Right cardiac atrium (tissue), 5 donors: ENCODE measurements at regions not wholly inside any gene's neighbourhood (a gene's known extent, or its start where the extent isn't known, plus 50 kb on each side); places are given as distances from the start of the nearest gene placed in this dataset.

Experiments used
- ATAC-seq, 2 donors: fragments of 200-7000 bp; cut with Tn5 transposase; one replicate each; pipeline versions ENCODE4 v1.8.0 to v1.9.1; 2020; ENCODE audit warnings: moderate library complexity in 2 of 2, mild to moderate bottlenecking in 1 of 2
- DNase-seq, 3 donors: peaks; one replicate each; pipeline ENCODE4 v3.0.0-alpha.2; 2020
- H3K27ac ChIP-seq: one replicate; pipeline ENCODE4 v1.5.1; 2013; ENCODE audit warnings: mild to moderate bottlenecking, low read length, control low read depth, moderate library complexity
- H3K27me3 ChIP-seq: one replicate; pipeline ENCODE4 v1.6.1; 2013; ENCODE audit not compliant: control insufficient read depth, insufficient read depth
- H3K4me1 ChIP-seq: one replicate; pipeline ENCODE4 v1.6.1; 2013; ENCODE audit warnings: low read length; ENCODE audit not compliant: control insufficient read depth, insufficient read depth
- H3K4me3 ChIP-seq: one replicate; pipeline ENCODE4 v1.5.1; 2013; ENCODE audit warnings: low read length, control low read depth
- H3K9me3 ChIP-seq: one replicate; pipeline ENCODE4 v1.6.1; 2013; ENCODE audit warnings: low read length; ENCODE audit not compliant: control insufficient read depth
- WGBS: extraction: QIAGEN DNeasy Blood & Tissue Kit; methylation state at CpG from one replicate; pipeline ENCODE4 v1.1.7; 2013; 5-methylcytosine and 5-hydroxymethylcytosine counted together
- intact Hi-C, 4 donors: fragments of 100-400 bp; cut with DNase I; formaldehyde crosslinking; loops; one replicate each; pipeline versions ENCODE4 v1.11.0 to v1.14.0; 2022 to 2023
- donor health status: healthy with polysubstance abuse.
- donor health status: DM: no; HTN: yes; CAD: no.
- donor health status: DM: no; HTN: no; CAD: no.
- donor health status: DM: no; HTN: yes; CAD: no; lungs with severe emphysema.
- donor health status: DM: yes; HTN: yes; CAD: no.

- H3K4me1 ChIP-seq, result no peaks in the 10 kb centered on the region
- ATAC-seq (no peak), DNase-seq (no peak)
- H3K27me3 ChIP-seq, result no peaks in the 10 kb centered on the region
- intact Hi-C loops, result no loop called here
- H3K9me3 ChIP-seq, result no peaks in the 10 kb centered on the region
- no peak overlapping the region for H3K4me3 ChIP-seq
- WGBS, result 57% methylated on average over 1 of the region's 1 CpG
- H3K27ac ChIP-seq, result no peak overlapping the region
Observed at GRCh38 chr18:27414682-27415081, 229.6 kb upstream of the CHST9 start.

GRCh38 chr18:27413495-27414401 is 228.6 kb upstream of the CHST9 start:
- no peaks in the 10 kb centered on the region for H3K27me3 ChIP-seq
- no peak overlapping the region for H3K4me3 ChIP-seq
- peak in 1 of 3 donors; percentile 27 for DNase-seq
- H3K4me1 ChIP-seq, result no peaks in the 10 kb centered on the region
- H3K9me3 ChIP-seq, result no peaks in the 10 kb centered on the region
- intact Hi-C loops, result no loop called here
- peak; percentile 72 to 82 for ATAC-seq
- WGBS, result 45% methylated on average over 7 of the region's 7 CpGs
- H3K27ac ChIP-seq, result no peak overlapping the region

- WGBS, result 63% methylated on average over 1 of the region's 1 CpG
- Histone ChIP-seq H3K4me1 (no peaks in the 10 kb centered on the region), H3K27me3 (no peaks in the 10 kb centered on the region), H3K27ac (no peak overlapping the region), H3K4me3 (no peak overlapping the region), H3K9me3 (no peaks in the 10 kb centered on the region)
- ATAC-seq (no peak), DNase-seq (no peak)
- intact Hi-C loops, result no loop called here
Observed at GRCh38 chr18:27412556-27412955, 227.4 kb upstream of the CHST9 start.

- no peaks in the 10 kb centered on the region for H3K9me3 ChIP-seq
- H3K4me1 ChIP-seq, result no peaks in the 10 kb centered on the region
- no peak overlapping the region for H3K27ac ChIP-seq
- 57% methylated on average over 2 of the region's 2 CpGs for WGBS
- H3K27me3 ChIP-seq, result no peaks in the 10 kb centered on the region
- ATAC-seq (no peak), DNase-seq (no peak)
- no peak overlapping the region for H3K4me3 ChIP-seq
- intact Hi-C loops, result no loop called here
Observed at GRCh38 chr18:27411911-27412310, 226.8 kb upstream of the CHST9 start.

GRCh38 chr18:27411013-27411412 is 225.9 kb upstream of the CHST9 start:
- no peaks in the 10 kb centered on the region for H3K9me3 ChIP-seq
- no peaks in the 10 kb centered on the region for H3K4me1 ChIP-seq
- WGBS, result 74% methylated on average over 1 of the region's 1 CpG
- intact Hi-C loops, result no loop called here
- H3K27me3 ChIP-seq, result no peaks in the 10 kb centered on the region
- DNase-seq (no peak), ATAC-seq (no peak)
- H3K27ac ChIP-seq, result no peak overlapping the region
- no peak overlapping the region for H3K4me3 ChIP-seq

- Histone ChIP-seq H3K27me3 (peaks cover 2% of the 10 kb centered on the region), H3K4me3 (no peak overlapping the region), H3K9me3 (no peaks in the 10 kb centered on the region), H3K27ac (no peak overlapping the region), H3K4me1 (no peaks in the 10 kb centered on the region)
- intact Hi-C loops, result no loop called here
- ATAC-seq, result no peak
- whole genome bisulfite sequencing, result 84% methylated on average over 2 of the region's 2 CpGs
- DNase-seq, result no peak
Observed at GRCh38 chr18:27404855-27405254, 219.7 kb upstream of the CHST9 start.

DNA sequence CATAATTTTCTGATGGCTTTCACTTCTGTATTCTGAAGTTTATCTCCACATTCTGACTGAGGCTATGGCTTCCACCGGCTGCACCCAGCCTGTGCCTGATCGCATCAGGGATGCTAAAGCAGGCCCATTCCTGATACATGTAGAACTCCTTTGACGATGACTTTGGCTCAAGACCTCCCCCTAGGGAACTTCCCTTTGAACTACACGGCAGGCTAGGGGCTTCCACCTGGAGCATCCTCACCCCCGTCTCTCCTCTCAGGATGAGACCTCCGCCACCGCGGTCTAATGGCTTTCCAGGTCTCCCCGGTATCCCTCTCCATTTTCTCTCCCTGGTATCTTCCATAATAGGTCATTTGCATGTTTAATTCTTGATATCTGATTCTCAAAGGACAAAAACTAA is 214.9 kb upstream of the CHST9 start:
- peaks cover 2% of the 10 kb centered on the region for H3K27me3 ChIP-seq
- WGBS, result 60% methylated on average over 9 of the region's 9 CpGs
- no peak for ATAC-seq
- no peaks in the 10 kb centered on the region for H3K4me1 ChIP-seq
- H3K27ac ChIP-seq, result no peak overlapping the region
- intact Hi-C loops, result no loop called here
- no peak overlapping the region for H3K4me3 ChIP-seq
- H3K9me3 ChIP-seq, result no peaks in the 10 kb centered on the region
- DNase-seq, result no peak

GRCh38 chr18:27395752-27396151 is 210.6 kb upstream of the CHST9 start:
- Histone ChIP-seq H3K27ac (no peak overlapping the region), H3K9me3 (no peaks in the 10 kb centered on the region), H3K4me3 (no peak overlapping the region), H3K4me1 (no peaks in the 10 kb centered on the region), H3K27me3 (peaks cover 2% of the 10 kb centered on the region)
- WGBS, result 71% methylated on average over 1 of the region's 1 CpG
- ATAC-seq (no peak), DNase-seq (no peak)
- intact Hi-C loops, result no loop called here

DNA sequence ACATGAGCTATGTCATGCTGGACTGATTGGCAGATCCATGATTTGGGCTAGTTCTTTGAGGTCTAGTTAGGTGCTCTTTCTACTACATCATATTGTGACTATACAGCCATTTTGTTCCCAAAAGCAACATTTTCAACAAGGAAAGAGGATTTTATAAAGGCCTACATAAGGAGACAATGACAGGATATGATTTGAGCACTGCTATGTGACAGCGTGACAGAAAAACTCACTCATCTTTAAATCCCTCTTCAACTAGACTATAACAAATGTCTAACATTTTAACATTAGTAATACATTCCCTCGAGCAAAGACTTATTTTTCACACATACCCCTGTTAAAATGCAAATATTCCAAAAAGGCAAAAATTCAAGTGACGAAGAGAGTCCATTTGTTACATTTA is 209.6 kb upstream of the CHST9 start:
- intact Hi-C loops, result no loop called here
- no peaks in the 10 kb centered on the region for H3K27me3 ChIP-seq
- no peaks in the 10 kb centered on the region for H3K9me3 ChIP-seq
- no peak overlapping the region for H3K4me3 ChIP-seq
- H3K4me1 ChIP-seq, result no peaks in the 10 kb centered on the region
- 72% methylated on average over 3 of the region's 3 CpGs for WGBS
- DNase-seq (no peak), ATAC-seq (no peak)
- H3K27ac ChIP-seq, result no peak overlapping the region

DNA sequence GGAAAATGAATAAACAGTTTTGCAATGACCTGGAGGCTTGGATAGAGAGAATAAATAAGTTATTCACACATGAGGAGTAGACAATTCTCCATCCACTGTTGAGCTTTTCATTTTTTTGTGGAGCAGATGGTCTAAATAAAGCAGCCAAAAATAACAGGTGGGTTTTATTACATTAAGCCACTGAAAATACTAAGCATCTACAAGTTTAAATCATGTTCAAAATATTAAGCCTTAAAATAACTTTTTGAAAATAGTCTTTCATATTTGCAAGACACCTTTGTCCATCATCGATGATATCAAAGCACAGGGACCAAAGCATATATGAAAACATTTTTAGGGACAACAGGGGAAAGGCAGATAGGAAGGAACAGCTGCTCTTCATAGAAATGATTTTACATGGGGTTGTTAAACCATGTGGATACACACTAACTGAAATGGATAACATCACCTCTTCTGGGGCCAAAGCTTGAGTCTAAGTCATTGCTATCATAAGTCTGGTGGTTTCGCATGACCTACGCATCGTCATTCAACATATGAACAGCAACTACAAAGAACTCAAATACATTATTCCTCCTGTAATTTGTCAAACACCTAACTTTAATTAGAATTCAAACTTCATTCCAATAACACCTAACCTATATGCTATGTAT is 197.6 kb upstream of the CHST9 start:
- H3K4me3 ChIP-seq, result no peak overlapping the region
- no peaks in the 10 kb centered on the region for H3K27me3 ChIP-seq
- ATAC-seq (no peak), DNase-seq (no peak)
- H3K9me3 ChIP-seq, result no peaks in the 10 kb centered on the region
- no peaks in the 10 kb centered on the region for H3K4me1 ChIP-seq
- 58% methylated on average over 4 of the region's 4 CpGs for WGBS
- H3K27ac ChIP-seq, result no peak overlapping the region
- intact Hi-C loops, result no loop called here

DNA sequence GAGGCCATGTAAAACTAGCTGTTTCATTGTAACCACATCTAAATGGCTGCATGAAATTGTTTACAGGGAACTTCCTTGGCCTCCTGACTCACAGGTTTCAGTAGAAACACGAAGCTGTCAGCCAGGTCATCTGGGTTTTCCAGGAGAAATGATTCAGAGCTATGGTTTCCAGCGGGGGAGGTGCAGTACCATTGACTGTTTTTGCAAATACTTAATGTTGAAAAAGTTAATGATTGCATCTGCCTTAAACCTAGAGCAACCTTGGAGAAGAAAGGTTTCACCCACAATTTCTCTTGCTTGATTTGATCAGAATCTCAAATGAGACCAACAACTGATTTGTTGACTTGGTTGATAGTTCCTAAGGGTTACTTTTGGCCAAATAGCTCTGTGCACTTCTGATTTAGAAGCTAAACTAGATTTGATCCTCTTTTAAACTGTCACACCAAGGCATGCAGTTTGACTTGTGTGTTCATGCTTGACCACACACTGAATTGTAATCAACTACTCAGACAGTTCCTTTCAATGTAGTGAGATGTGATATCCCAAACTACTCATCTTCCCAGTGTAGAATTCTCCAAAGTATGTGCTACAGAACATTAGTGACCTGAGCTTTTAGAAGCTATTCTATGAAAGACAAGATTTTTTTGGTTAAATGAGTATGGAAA is 193.5 kb upstream of the CHST9 start:
- 66% methylated on average over 2 of the region's 2 CpGs for WGBS
- Histone ChIP-seq H3K27ac (no peak overlapping the region), H3K27me3 (no peaks in the 10 kb centered on the region), H3K4me3 (no peak overlapping the region), H3K9me3 (no peaks in the 10 kb centered on the region), H3K4me1 (no peaks in the 10 kb centered on the region)
- intact Hi-C loops, result no loop called here
- DNase-seq (no peak), ATAC-seq (no peak)
